IMR-90 (cell line): ENCODE measurements at regions not wholly inside any gene's neighbourhood (a gene's known extent, or its start where the extent isn't known, plus 50 kb on each side); places are given as distances from the start of the nearest gene placed in this dataset.

ENCODE experiments used
- ATAC-seq: fragments of 200-7000 bp; cut with Tn5 transposase; 2 replicates; pipeline ENCODE4 v1.9.1; 2020; ENCODE audit warnings: low read depth, mild to moderate bottlenecking, moderate library complexity
- BruUV-seq: library from RNA; stranded (reverse); fragments of 400-500 nt; replicated peaks from 2 replicates; lab custom pipeline; 2021; lab: Mats Ljungman, UMichigan
- CTCF ChIA-PET: fragments of 300-600 bp; formaldehyde crosslinking; extraction: SDS; loops from one replicate; lab custom pipeline; 2021; ENCODE audit warnings: antibody characterized with exemption; lab: Yijun Ruan, JAX
- POLR2A ChIA-PET: fragments of 300-600 bp; sonication (Branson Sonifier 250); formaldehyde crosslinking; loops from one replicate; lab custom pipeline; 2022; ENCODE audit warnings: antibody characterized with exemption; ENCODE audit not compliant: unreplicated experiment; lab: Charles Lee
- DNase-seq: peaks from one replicate; pipeline ENCODE4 v3.0.0; 2013
- H2AFZ ChIP-seq: replicated peaks from 2 replicates; pipeline ENCODE3; 2013; ENCODE audit warnings: low read length, mild to moderate bottlenecking; ENCODE audit not compliant: poor library complexity
- H2AK5ac ChIP-seq: 2 replicates; pipeline ENCODE4 v1.6.1; 2013; ENCODE audit warnings: low read depth, low read length, inconsistent platforms
- H2AK9ac ChIP-seq: replicated peaks from 2 replicates; pipeline ENCODE3; 2013; ENCODE audit warnings: mild to moderate bottlenecking, low read depth, low read length, moderate library complexity; ENCODE audit not compliant: poor library complexity
- H2BK120ac ChIP-seq: 2 replicates; pipeline ENCODE4 v1.6.1; 2013; ENCODE audit warnings: low read depth, low read length, inconsistent platforms
- H2BK15ac ChIP-seq: 3 replicates; pipeline ENCODE4 v1.6.1; 2013; ENCODE audit warnings: low read depth, low read length, inconsistent platforms
- H2BK20ac ChIP-seq: 2 replicates; pipeline ENCODE4 v1.6.1; 2013; ENCODE audit warnings: low read depth, mild to moderate bottlenecking, inconsistent platforms, low read length, moderate library complexity
- H2BK5ac ChIP-seq: 2 replicates; pipeline ENCODE4 v1.6.1; 2013; ENCODE audit warnings: mild to moderate bottlenecking, low read depth, low read length, inconsistent platforms; ENCODE audit not compliant: poor library complexity, severe bottlenecking
- H3K14ac ChIP-seq: replicated peaks from 2 replicates; pipeline ENCODE4 v1.6.1; 2013; ENCODE audit warnings: low read depth, low read length, inconsistent platforms
- H3K18ac ChIP-seq: 2 replicates; pipeline ENCODE4 v1.6.1; 2013; ENCODE audit warnings: low read depth, low read length, control low read depth
- H3K23ac ChIP-seq: 2 replicates; pipeline ENCODE4 v1.6.1; 2013; ENCODE audit warnings: low read depth, low read length, inconsistent platforms
- H3K27ac ChIP-seq: 2 replicates; pipeline ENCODE4 v1.5.1; 2013; ENCODE audit warnings: mild to moderate bottlenecking, control low read depth, low read length; ENCODE audit not compliant: insufficient read depth
- H3K27me3 ChIP-seq: 2 replicates; pipeline ENCODE4 v1.6.1; 2013; ENCODE audit warnings: low read length; ENCODE audit not compliant: control insufficient read depth, insufficient read depth
- H3K36me3 ChIP-seq: 2 replicates; pipeline ENCODE4 v1.6.1; 2013; ENCODE audit warnings: low read length, mixed read lengths; ENCODE audit not compliant: control insufficient read depth, insufficient read depth
- H3K4ac ChIP-seq: 2 replicates; pipeline ENCODE4 v1.6.1; 2013; ENCODE audit warnings: low read depth, low read length, inconsistent platforms
- H3K4me1 ChIP-seq: 2 replicates; pipeline ENCODE4 v1.6.1; 2013; ENCODE audit warnings: low read length, mixed read lengths; ENCODE audit not compliant: control insufficient read depth, insufficient read depth
- H3K4me2 ChIP-seq: 2 replicates; pipeline ENCODE4 v1.6.1; 2013; ENCODE audit warnings: low read depth, mild to moderate bottlenecking, control low read depth, low read length, moderate library complexity
- H3K4me3 ChIP-seq: 2 replicates; pipeline ENCODE4 v1.5.1; 2013; ENCODE audit warnings: low read depth, mild to moderate bottlenecking, control low read depth, low read length, moderate library complexity; ENCODE audit not compliant: insufficient read depth
- H3K56ac ChIP-seq: 2 replicates; pipeline ENCODE4 v1.6.1; 2013; ENCODE audit warnings: low read length, inconsistent platforms; ENCODE audit not compliant: insufficient read depth; ENCODE audit errors: extremely low read depth
- H3K79me1 ChIP-seq, 2 experiments: 2 replicates each; pipeline ENCODE4 v1.6.1; 2013; ENCODE audit warnings: low read length in 2 of 2, inconsistent platforms in 1 of 2, low read depth in 1 of 2
- H3K9ac ChIP-seq: 2 replicates; pipeline ENCODE4 v1.6.1; 2013; ENCODE audit warnings: low read depth, low read length, control low read depth
- H3K9me1 ChIP-seq: 2 replicates; pipeline ENCODE4 v1.6.1; 2013; ENCODE audit warnings: low read length, inconsistent platforms; ENCODE audit not compliant: insufficient read depth
- H3K9me3 ChIP-seq: 2 replicates; pipeline ENCODE4 v1.6.1; 2013; ENCODE audit warnings: low read length; ENCODE audit not compliant: control insufficient read depth, insufficient read depth
- H4K20me1 ChIP-seq: 2 replicates; pipeline ENCODE4 v1.6.1; 2013; ENCODE audit warnings: low read length, inconsistent platforms; ENCODE audit not compliant: insufficient read depth
- H4K5ac ChIP-seq: 2 replicates; pipeline ENCODE4 v1.6.1; 2013; ENCODE audit warnings: mild to moderate bottlenecking, low read depth, low read length, control low read depth
- H4K8ac ChIP-seq, 2 experiments: 2 replicates each; pipeline ENCODE4 v1.6.1; 2013; ENCODE audit warnings: low read depth in 2 of 2, low read length in 2 of 2, control low read depth in 1 of 2, inconsistent platforms in 1 of 2
- H4K91ac ChIP-seq: 2 replicates; pipeline ENCODE4 v1.6.1; 2013; ENCODE audit warnings: low read depth, low read length, inconsistent platforms; ENCODE audit not compliant: insufficient read depth
- BHLHE40 ChIP-seq: fragments of 150-350 bp; IDR thresholded peaks from 2 replicates; pipeline ENCODE4 v1.6.1; 2016; ENCODE audit warnings: mild to moderate bottlenecking, low read depth, low read length
- CEBPB ChIP-seq: IDR thresholded peaks from 2 replicates; pipeline ENCODE4 v1.6.1; 2012; ENCODE audit warnings: low read depth, low read length, improper control_type of control experiment
- CHD1 ChIP-seq: IDR thresholded peaks from 2 replicates; pipeline ENCODE4 v1.6.1; 2012; ENCODE audit warnings: low read depth, low read length, improper control_type of control experiment
- FOS ChIP-seq: fragments of 150-350 bp; IDR thresholded peaks from 2 replicates; pipeline ENCODE4 v1.6.1; 2016; ENCODE audit warnings: low read depth, low read length
- MAZ ChIP-seq: IDR thresholded peaks from 2 replicates; pipeline ENCODE4 v1.6.1; 2012; ENCODE audit warnings: low read depth, mild to moderate bottlenecking, low read length, improper control_type of control experiment, moderate library complexity, borderline replicate concordance
- MXI1 ChIP-seq: IDR thresholded peaks from 2 replicates; pipeline ENCODE4 v1.6.1; 2012; ENCODE audit warnings: low read depth, mild to moderate bottlenecking, low read length, moderate library complexity, borderline replicate concordance
- POLR2A ChIP-seq: IDR thresholded peaks from 2 replicates; pipeline ENCODE4 v1.6.1; 2012; ENCODE audit warnings: mild to moderate bottlenecking, low read depth, low read length
- RCOR1 ChIP-seq: IDR thresholded peaks from 2 replicates; pipeline ENCODE4 v1.6.1; 2012; ENCODE audit warnings: mild to moderate bottlenecking, low read length, improper control_type of control experiment; ENCODE audit not compliant: insufficient replicate concordance
- SMC3 ChIP-seq: fragments of 150-350 bp; IDR thresholded peaks from 2 replicates; pipeline ENCODE4 v1.6.1; 2016; ENCODE audit warnings: low read depth, mild to moderate bottlenecking, antibody characterized with exemption, low read length, moderate library complexity
- WGBS, 2 experiments: methylation state at CpG; one replicate each; pipeline versions ENCODE4 v1.1.5 to v1.1.7; 2013; ENCODE audit warnings: missing lambda C conversion rate in 2 of 2; ENCODE audit not compliant: insufficient read length in 1 of 2; ENCODE audit errors: extremely low coverage in 2 of 2; 5-methylcytosine and 5-hydroxymethylcytosine counted together
- dilution Hi-C: fragments of 300-500 bp; cut with HindIII; formaldehyde crosslinking; loops from one replicate; pipeline ENCODE4 v1.14.3; 2018; ENCODE audit warnings: low sequenced_read_pairs; ENCODE audit not compliant: unreplicated experiment
- in situ Hi-C: fragments of 300-500 bp; cut with MboI; formaldehyde crosslinking; loops from 3 replicates; pipeline ENCODE4 v1.14.3; 2019; ENCODE audit warnings: low sequenced_read_pairs, inconsistent platforms, mixed read lengths
- intact Hi-C: fragments of 100-400 bp; cut with micrococcal nuclease; formaldehyde crosslinking; loops from 2 replicates; pipeline ENCODE4 v1.10.0; 2022
- TF ChIP-seq, protein P1 (sequence below): fragments of 150-350 bp; IDR thresholded peaks from 2 replicates; pipeline ENCODE4 v1.6.1; 2016; ENCODE audit warnings: low read depth, mild to moderate bottlenecking, low read length, moderate library complexity, borderline replicate concordance
- TF ChIP-seq, protein P2 (sequence below): fragments of 150-350 bp; IDR thresholded peaks from 2 replicates; pipeline ENCODE4 v1.6.1; 2017; ENCODE audit warnings: mild to moderate bottlenecking, antibody characterized with exemption, low read length, low read depth

DNA sequence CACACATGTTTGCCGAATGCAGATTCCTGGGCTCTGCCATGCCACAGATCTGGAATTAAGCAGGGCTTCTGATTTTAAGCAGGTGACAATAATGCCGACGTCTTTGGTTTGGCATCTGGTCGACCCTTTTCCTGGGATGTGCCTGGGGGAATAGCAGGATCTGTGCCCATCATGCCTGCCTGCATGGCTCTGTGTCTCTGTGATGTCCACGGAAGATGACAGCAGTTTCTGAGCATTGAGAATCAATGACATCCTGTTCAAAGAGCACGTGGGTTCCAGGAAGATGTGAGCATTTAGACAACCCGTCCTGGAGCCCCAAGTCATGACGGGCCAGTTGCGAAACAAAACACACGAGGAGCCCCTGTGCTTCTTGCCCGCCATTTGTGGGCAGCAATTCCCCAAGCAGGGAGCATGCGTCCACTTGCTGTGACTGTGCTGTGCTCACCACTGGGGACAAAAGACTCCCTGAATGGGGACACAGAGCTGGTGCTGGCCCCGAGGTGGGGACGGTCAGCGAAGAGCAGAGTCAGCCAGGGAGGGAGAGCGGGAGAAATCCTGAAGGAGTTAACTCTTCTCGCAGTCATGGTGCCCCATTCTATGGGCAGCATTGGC, 110.1 kb downstream of the ERMARD start:
- no peak overlapping the region for H2AFZ ChIP-seq
- in situ Hi-C loops: no loop called here
- H4K5ac ChIP-seq: no peak overlapping the region
- H2BK15ac ChIP-seq: no peak overlapping the region
- no peak for DNase-seq
- H3K4me1 ChIP-seq: no peaks in the 10 kb centered on the region
- BruUV-seq: no TSS peak
- H3K4me3 ChIP-seq: no peak overlapping the region
- TF ChIP-seq CEBPB: no peak
- TF ChIP-seq FOS: no peak
- TF ChIP-seq MXI1: no peak
- no peak for TF ChIP-seq POLR2A
- TF ChIP-seq, protein P1, sequence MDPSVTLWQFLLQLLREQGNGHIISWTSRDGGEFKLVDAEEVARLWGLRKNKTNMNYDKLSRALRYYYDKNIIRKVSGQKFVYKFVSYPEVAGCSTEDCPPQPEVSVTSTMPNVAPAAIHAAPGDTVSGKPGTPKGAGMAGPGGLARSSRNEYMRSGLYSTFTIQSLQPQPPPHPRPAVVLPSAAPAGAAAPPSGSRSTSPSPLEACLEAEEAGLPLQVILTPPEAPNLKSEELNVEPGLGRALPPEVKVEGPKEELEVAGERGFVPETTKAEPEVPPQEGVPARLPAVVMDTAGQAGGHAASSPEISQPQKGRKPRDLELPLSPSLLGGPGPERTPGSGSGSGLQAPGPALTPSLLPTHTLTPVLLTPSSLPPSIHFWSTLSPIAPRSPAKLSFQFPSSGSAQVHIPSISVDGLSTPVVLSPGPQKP: no peak
- no peak for TF ChIP-seq SMC3
- no peak for TF ChIP-seq RCOR1
- TF ChIP-seq MAZ: no peak
- TF ChIP-seq CHD1: no peak
- TF ChIP-seq BHLHE40: no peak
- TF ChIP-seq, protein P2, sequence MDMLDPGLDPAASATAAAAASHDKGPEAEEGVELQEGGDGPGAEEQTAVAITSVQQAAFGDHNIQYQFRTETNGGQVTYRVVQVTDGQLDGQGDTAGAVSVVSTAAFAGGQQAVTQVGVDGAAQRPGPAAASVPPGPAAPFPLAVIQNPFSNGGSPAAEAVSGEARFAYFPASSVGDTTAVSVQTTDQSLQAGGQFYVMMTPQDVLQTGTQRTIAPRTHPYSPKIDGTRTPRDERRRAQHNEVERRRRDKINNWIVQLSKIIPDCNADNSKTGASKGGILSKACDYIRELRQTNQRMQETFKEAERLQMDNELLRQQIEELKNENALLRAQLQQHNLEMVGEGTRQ: no peak
- WGBS, 2 experiments: 57% methylated on average over 11 of the region's 17 CpGs; no CpG with 5 or more reads in 1 of the 2 experiments
- H3K18ac ChIP-seq: no peak overlapping the region
- H2BK120ac ChIP-seq: no peak overlapping the region
- H3K14ac ChIP-seq: no peak overlapping the region
- H3K4me2 ChIP-seq: no peak overlapping the region
- H3K4ac ChIP-seq: no peak overlapping the region
- dilution Hi-C loops: no loop called here
- no peaks in the 10 kb centered on the region for H3K36me3 ChIP-seq
- H3K23ac ChIP-seq: no peak overlapping the region
- CTCF ChIA-PET: no interaction called here
- no peak overlapping the region for H2BK5ac ChIP-seq
- no peaks in the 10 kb centered on the region for H3K79me1 ChIP-seq
- no peak for ATAC-seq
- no peak overlapping the region for H3K56ac ChIP-seq
- no peak overlapping the region for H3K9ac ChIP-seq
- no peak overlapping the region for H2AK9ac ChIP-seq
- no peak overlapping the region for H4K91ac ChIP-seq
- peaks cover 56% of the 10 kb centered on the region for H3K9me3 ChIP-seq
- H4K20me1 ChIP-seq: no peaks in the 10 kb centered on the region
- H2AK5ac ChIP-seq: no peak overlapping the region
- no peak overlapping the region for H2BK20ac ChIP-seq
- H3K9me1 ChIP-seq: no peaks in the 10 kb centered on the region
- H4K8ac ChIP-seq: no peak overlapping the region
- POLR2A ChIA-PET: no interaction called here
- no peaks in the 10 kb centered on the region for H3K27me3 ChIP-seq
- H3K27ac ChIP-seq: no peak overlapping the region
- intact Hi-C loops: no loop called here
